Loucy (cell line): ENCODE measurements at regions not wholly inside any gene's neighbourhood (a gene's known extent, or its start where the extent isn't known, plus 50 kb on each side); places are given as distances from the start of the nearest gene placed in this dataset.

Source experiments
- EZH2phosphoT487 ChIP-seq: fragments of 200-600 bp; IDR thresholded peaks from 2 replicates; pipeline ENCODE4 v1.6.1; 2018; ENCODE audit warnings: antibody characterized with exemption, mild to moderate bottlenecking, moderate library complexity, borderline replicate concordance
- TF ChIP-seq, protein P1 (sequence below): fragments of 200-600 bp; sonication (generic); conservative IDR thresholded peaks from 2 replicates; pipeline ENCODE4 v1.5.1; 2014; ENCODE audit warnings: mild to moderate bottlenecking, antibody characterized with exemption, low read length

- TF ChIP-seq, protein P1, sequence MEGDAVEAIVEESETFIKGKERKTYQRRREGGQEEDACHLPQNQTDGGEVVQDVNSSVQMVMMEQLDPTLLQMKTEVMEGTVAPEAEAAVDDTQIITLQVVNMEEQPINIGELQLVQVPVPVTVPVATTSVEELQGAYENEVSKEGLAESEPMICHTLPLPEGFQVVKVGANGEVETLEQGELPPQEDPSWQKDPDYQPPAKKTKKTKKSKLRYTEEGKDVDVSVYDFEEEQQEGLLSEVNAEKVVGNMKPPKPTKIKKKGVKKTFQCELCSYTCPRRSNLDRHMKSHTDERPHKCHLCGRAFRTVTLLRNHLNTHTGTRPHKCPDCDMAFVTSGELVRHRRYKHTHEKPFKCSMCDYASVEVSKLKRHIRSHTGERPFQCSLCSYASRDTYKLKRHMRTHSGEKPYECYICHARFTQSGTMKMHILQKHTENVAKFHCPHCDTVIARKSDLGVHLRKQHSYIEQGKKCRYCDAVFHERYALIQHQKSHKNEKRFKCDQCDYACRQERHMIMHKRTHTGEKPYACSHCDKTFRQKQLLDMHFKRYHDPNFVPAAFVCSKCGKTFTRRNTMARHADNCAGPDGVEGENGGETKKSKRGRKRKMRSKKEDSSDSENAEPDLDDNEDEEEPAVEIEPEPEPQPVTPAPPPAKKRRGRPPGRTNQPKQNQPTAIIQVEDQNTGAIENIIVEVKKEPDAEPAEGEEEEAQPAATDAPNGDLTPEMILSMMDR = no peak
- no peak for TF ChIP-seq EZH2phosphoT487
Measured at GRCh38 chr2:150977296-150977695, 284.4 kb downstream of the RBM43 start.
